Choroid plexus epithelial cell (primary cell): ENCODE measurements at regions not wholly inside any gene's neighbourhood (a gene's known extent, or its start where the extent isn't known, plus 50 kb on each side); places are given as distances from the start of the nearest gene placed in this dataset.

Experiments
- DNase-seq: peaks from one replicate; pipeline ENCODE4 v3.0.0-alpha.2; 2010; ENCODE audit warnings: low read depth
- H3K4me3 ChIP-seq: 2 replicates; pipeline ENCODE4 v1.5.1; 2011; ENCODE audit warnings: low read depth, mild to moderate bottlenecking, control low read depth, low read length, moderate library complexity
- TF ChIP-seq, protein P1 (sequence below): conservative IDR thresholded peaks from 2 replicates; pipeline ENCODE4 v1.5.1; 2011; ENCODE audit warnings: low read depth, mild to moderate bottlenecking, control low read depth, inconsistent platforms, low read length, moderate library complexity

DNA sequence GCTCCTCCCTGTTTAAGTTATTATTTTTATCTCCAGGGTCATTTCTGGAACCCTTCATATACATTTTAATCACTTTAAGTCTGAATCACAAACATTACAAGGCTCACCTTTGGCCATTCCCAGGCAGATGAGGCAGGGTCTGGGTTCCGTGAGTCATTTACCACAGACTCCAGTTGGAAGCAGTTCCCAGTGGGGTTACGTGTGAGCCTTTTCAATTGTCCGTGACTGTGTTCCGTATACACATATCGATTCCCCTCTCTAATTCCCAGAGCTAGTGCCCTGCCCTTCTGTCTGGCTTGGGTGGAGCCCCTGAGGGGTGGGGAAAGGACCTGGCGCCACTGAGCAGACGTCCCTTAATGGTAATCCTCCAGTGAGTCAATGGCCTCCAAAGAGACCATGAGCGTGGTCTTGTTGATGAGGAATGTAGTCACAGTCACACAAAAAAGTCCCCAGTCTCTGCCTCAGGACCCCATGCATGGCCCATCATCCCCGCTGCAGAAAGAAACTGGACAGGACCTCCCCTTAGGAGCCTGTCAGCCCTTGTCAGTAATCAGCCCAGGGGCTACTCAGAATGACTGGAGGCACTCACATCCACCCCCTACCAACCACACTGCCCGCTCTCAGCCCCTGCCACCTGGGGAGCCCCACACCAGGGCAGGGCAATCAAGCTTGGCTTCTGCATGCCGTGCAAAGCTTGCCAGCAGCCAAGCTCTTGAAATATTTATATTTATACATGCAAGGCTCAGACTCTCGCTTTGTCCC lies 144.4 kb downstream of the ZIC5 start:
- TF ChIP-seq, protein P1, sequence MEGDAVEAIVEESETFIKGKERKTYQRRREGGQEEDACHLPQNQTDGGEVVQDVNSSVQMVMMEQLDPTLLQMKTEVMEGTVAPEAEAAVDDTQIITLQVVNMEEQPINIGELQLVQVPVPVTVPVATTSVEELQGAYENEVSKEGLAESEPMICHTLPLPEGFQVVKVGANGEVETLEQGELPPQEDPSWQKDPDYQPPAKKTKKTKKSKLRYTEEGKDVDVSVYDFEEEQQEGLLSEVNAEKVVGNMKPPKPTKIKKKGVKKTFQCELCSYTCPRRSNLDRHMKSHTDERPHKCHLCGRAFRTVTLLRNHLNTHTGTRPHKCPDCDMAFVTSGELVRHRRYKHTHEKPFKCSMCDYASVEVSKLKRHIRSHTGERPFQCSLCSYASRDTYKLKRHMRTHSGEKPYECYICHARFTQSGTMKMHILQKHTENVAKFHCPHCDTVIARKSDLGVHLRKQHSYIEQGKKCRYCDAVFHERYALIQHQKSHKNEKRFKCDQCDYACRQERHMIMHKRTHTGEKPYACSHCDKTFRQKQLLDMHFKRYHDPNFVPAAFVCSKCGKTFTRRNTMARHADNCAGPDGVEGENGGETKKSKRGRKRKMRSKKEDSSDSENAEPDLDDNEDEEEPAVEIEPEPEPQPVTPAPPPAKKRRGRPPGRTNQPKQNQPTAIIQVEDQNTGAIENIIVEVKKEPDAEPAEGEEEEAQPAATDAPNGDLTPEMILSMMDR, result no peak
- H3K4me3 ChIP-seq, result no peak overlapping the region
- no peak for DNase-seq

DNA sequence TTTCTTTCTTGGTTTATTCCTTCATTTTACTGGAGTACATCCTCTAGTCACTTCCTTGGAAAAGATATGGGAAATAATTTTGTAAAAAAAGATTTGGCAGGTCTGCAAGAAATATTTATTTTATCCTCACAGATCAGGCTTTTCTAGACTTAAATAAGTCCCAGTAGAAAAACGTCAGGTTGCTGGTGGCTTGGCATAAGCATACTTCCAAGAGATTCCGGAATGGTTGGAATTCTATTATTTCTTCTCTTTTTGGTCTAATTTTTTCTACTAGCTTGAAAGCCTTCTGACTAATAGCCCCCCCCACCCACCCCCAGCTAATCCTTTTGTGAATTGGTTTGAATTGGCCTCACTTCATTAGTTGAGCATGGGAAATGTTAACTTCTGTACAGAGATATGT lies 147.6 kb downstream of the ZIC5 start:
- TF ChIP-seq, protein P1, result no peak
- DNase-seq, result no peak

DNA sequence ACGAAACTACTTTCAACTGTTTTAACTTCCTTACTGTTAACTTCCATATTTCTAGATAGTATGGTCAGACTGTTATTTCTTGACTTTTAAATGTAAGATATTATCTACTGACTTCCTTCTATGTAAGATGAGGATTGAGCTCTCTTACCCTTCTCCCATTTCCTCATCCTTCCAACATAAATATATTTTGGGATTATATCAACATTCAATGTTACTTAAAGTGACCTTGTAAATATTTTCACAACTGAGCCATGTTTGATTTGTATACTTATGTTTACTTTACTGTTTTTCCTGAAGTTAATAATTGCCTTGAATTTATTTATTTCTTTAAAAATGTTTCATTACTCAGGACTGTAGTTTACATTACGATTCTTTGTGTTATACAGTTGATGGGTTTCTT lies 148.7 kb downstream of the ZIC5 start:
- TF ChIP-seq, protein P1, result no peak
- DNase-seq, result no peak
- no peak overlapping the region for H3K4me3 ChIP-seq

More for the DNA sequence above, 147.6 kb downstream of the ZIC5 start:
- H3K4me3 ChIP-seq, result no peak overlapping the region

DNA sequence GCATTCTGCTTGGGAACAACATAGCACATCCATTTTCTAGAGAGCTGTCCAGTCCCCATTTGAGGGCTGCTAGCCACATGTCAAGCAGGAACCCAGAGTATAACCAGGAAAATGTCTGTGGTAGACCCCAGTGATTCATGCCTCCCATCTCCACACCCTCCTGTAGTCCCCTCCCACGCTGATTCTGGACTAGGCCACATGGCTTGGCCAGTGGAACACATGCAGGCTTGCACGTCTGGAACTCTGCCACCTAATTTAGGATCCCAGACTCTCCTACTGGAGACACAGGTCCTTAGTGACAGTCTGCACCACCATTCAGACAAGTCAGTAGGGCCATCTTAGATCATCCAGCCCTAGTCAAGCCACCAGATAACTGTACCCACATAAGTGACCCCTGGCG lies 149.8 kb downstream of the ZIC5 start:
- TF ChIP-seq, protein P1, result no peak
- DNase-seq, result no peak
- no peak overlapping the region for H3K4me3 ChIP-seq

DNA sequence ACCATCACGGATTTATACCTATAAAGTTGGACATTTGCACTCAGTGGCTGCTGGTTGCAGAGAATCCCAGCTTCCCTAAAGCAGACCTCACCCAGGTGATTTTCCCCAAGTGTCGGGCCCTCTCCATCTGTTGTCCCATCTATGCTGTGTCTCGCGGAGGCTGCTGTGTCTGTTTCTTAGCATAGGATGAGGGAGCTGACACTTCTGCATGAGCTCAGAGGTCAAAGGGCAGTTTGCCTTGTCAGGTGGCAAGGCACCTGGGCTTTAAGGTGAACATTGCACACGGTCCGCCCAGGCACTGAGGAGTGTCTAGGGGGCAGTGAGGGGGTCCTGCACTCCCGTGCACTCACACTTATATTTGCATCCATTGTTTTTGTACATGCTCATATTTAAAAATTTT lies 151.6 kb downstream of the ZIC5 start:
- TF ChIP-seq, protein P1, result no peak
- no peak overlapping the region for H3K4me3 ChIP-seq
- DNase-seq, result no peak

DNA sequence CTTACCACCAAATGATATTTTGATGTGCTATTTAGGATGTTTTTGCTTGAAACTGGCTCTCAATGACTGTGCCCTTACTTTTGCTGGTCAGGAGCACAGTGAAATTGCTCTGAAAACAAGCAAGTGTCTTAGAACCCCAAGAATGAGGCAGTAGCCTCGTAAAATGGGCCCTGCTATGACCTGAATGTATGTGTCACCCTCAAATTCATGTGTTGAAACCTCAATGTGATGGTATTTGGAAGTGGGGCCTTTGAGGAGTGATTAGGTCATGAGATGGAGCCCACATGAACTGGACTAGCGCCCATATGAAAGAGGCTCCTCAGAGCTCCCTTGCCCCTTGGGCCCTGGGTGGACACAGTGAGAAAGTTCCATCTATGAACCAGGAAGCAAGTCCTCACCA lies 155.2 kb downstream of the ZIC5 start:
- DNase-seq, result no peak
- no peak overlapping the region for H3K4me3 ChIP-seq
- TF ChIP-seq, protein P1, result no peak
